Neuronal stem cell (in vitro differentiated cells): ENCODE measurements at regions not wholly inside any gene's neighbourhood (a gene's known extent, or its start where the extent isn't known, plus 50 kb on each side); places are given as distances from the start of the nearest gene placed in this dataset.

Source experiments
- DNase-seq: peaks from one replicate; pipeline ENCODE4 v3.0.0-alpha.2; 2013; ENCODE audit warnings: low spot score
- H2AFZ ChIP-seq: one replicate; pipeline ENCODE4 v1.6.1; 2013; ENCODE audit warnings: mild to moderate bottlenecking, low read length, inconsistent platforms
- H2AK5ac ChIP-seq: 2 replicates; pipeline ENCODE4 v1.6.1; 2013; ENCODE audit warnings: low read depth, mild to moderate bottlenecking, inconsistent platforms, low read length, moderate library complexity, mixed read lengths
- H2BK120ac ChIP-seq: 2 replicates; pipeline ENCODE4 v1.6.1; 2013; ENCODE audit warnings: low read depth, mild to moderate bottlenecking, inconsistent platforms, low read length, moderate library complexity, mixed read lengths
- H2BK12ac ChIP-seq: one replicate; pipeline ENCODE4 v1.6.1; 2013; ENCODE audit warnings: low read length, inconsistent platforms
- H2BK15ac ChIP-seq: 2 replicates; pipeline ENCODE4 v1.6.1; 2013; ENCODE audit warnings: mild to moderate bottlenecking, low read length, inconsistent platforms, mixed read lengths
- H2BK5ac ChIP-seq: one replicate; pipeline ENCODE4 v1.6.1; 2013; ENCODE audit warnings: inconsistent platforms, mild to moderate bottlenecking, low read length, moderate library complexity
- H3K14ac ChIP-seq: one replicate; pipeline ENCODE4 v1.6.1; 2013; ENCODE audit warnings: low read length, inconsistent platforms
- H3K18ac ChIP-seq: 2 replicates; pipeline ENCODE4 v1.6.1; 2013; ENCODE audit warnings: low read length, inconsistent platforms
- H3K23ac ChIP-seq: 2 replicates; pipeline ENCODE4 v1.6.1; 2013; ENCODE audit warnings: low read depth, mild to moderate bottlenecking, mixed read lengths, low read length, inconsistent platforms; ENCODE audit not compliant: poor library complexity
- H3K27ac ChIP-seq: replicated peaks from 3 replicates; pipeline ENCODE4 v1.5.1; 2013; ENCODE audit warnings: low read length, inconsistent platforms
- H3K27me3 ChIP-seq, 3 experiments: 2 replicates each; pipeline ENCODE4 v1.6.1; 2013; ENCODE audit warnings: low read length in 3 of 3, mild to moderate bottlenecking in 2 of 3, inconsistent platforms in 1 of 3, low read depth in 1 of 3, mixed read lengths in 1 of 3, moderate library complexity in 1 of 3; ENCODE audit not compliant: control insufficient read depth in 3 of 3, insufficient read depth in 3 of 3
- H3K36me3 ChIP-seq, 2 donors: replicated peaks in 1 of 2; 2 replicates each; pipeline ENCODE4 v1.6.1; 2013; ENCODE audit warnings: low read length in 2 of 2; ENCODE audit not compliant: control insufficient read depth in 2 of 2, insufficient read depth in 2 of 2
- H3K4ac ChIP-seq: 2 replicates; pipeline ENCODE4 v1.6.1; 2013; ENCODE audit warnings: inconsistent platforms, mild to moderate bottlenecking, low read length, moderate library complexity
- H3K4me1 ChIP-seq, 2 donors: 1 replicate in 1 of 2; 2 replicates in 1 of 2; pipeline ENCODE4 v1.6.1; 2013; ENCODE audit warnings: low read length in 2 of 2, low read depth in 1 of 2; ENCODE audit not compliant: control insufficient read depth in 2 of 2, insufficient read depth in 1 of 2
- H3K4me2 ChIP-seq: one replicate; pipeline ENCODE4 v1.6.1; 2013; ENCODE audit warnings: mild to moderate bottlenecking, low read length, inconsistent platforms; ENCODE audit not compliant: insufficient read depth, poor library complexity, severe bottlenecking
- H3K4me3 ChIP-seq, 2 donors: 2 replicates each; pipeline ENCODE4 v1.5.1; 2013; ENCODE audit warnings: low read length in 2 of 2, mild to moderate bottlenecking in 2 of 2, inconsistent platforms in 1 of 2, moderate library complexity in 1 of 2
- H3K79me1 ChIP-seq: one replicate; pipeline ENCODE4 v1.6.1; 2013; ENCODE audit warnings: low read depth, mild to moderate bottlenecking, inconsistent platforms, low read length, moderate library complexity
- H3K9ac ChIP-seq: one replicate; pipeline ENCODE4 v1.6.1; 2013; ENCODE audit warnings: mild to moderate bottlenecking, low read depth, low read length, inconsistent platforms; ENCODE audit not compliant: poor library complexity
- H3K9me3 ChIP-seq, 2 donors: replicated peaks in 1 of 2; 2 replicates each; pipeline versions ENCODE3 to v1.6.1; 2013; ENCODE audit warnings: low read length in 2 of 2, mild to moderate bottlenecking in 2 of 2, inconsistent platforms in 1 of 2, low read depth in 1 of 2, mixed read lengths in 1 of 2, moderate library complexity in 1 of 2; ENCODE audit not compliant: control insufficient read depth in 2 of 2, insufficient read depth in 1 of 2
- H4K8ac ChIP-seq: one replicate; pipeline ENCODE4 v1.6.1; 2013; ENCODE audit warnings: low read depth, mild to moderate bottlenecking, inconsistent platforms, low read length, moderate library complexity
- H4K91ac ChIP-seq: one replicate; pipeline ENCODE4 v1.6.1; 2013; ENCODE audit warnings: low read length, low read depth, mild to moderate bottlenecking, inconsistent platforms; ENCODE audit not compliant: poor library complexity
- WGBS, 2 donors: extraction: QIAGEN DNeasy Blood & Tissue Kit; methylation state at CpG; one replicate each; pipeline ENCODE4 v1.1.7; 2013; ENCODE audit warnings: missing lambda C conversion rate in 2 of 2, mixed read lengths in 1 of 2; ENCODE audit not compliant: insufficient read length in 2 of 2, insufficient replicate concordance in 1 of 2; ENCODE audit errors: extremely low coverage in 2 of 2; 5-methylcytosine and 5-hydroxymethylcytosine counted together

DNA sequence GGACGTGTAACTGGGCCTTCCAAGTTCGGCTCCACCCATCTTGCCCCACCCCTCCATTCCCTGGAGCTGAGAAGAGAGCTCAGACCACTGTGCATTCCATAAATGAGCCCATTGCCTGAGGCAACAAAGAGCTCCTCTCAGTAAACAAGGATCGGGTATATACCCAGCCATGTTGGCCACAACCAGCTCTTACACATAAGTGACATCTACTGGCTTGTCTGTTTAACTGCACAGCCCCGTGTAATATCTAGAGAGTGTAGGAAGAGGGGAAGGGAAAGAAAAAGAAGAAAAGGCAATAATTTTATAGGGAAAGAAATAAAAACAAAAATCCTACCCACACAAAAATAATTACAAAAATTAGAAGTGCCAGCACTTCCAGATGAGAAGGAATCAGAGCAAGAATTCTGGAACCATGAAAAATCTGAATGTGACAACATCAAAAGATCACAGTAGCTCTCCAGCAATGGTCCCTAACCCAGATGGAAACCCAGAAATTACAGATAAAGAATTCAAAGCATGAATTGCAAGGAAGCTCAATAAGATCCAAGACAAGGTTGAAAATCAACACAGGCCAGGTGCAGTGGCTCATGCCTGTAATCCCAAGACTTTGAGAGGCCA is 308.1 kb downstream of the RPAP3 start:
- Histone ChIP-seq H4K91ac (no peak overlapping the region), H3K9ac (no peak overlapping the region), H2BK15ac (no peak overlapping the region), H3K14ac (no peak overlapping the region), H3K4me1 (no peaks in the 10 kb centered on the region), H2BK12ac (no peak overlapping the region), H2AFZ (no peak overlapping the region), H3K79me1 (no peaks in the 10 kb centered on the region), H3K36me3 (no peaks in the 10 kb centered on the region), H2AK5ac (no peak overlapping the region), H3K18ac (no peak overlapping the region), H3K23ac (no peak overlapping the region), H2BK5ac (no peak overlapping the region), H3K4ac (no peak overlapping the region), H3K27ac (no peak overlapping the region), H3K9me3 (peaks cover 0 to 4% of the 10 kb centered on the region in 2 donors), H3K4me2 (no peak overlapping the region), H3K27me3 (no peaks in the 10 kb centered on the region), H2BK120ac (no peak overlapping the region), H4K8ac (no peak overlapping the region), H3K4me3 (no peak overlapping the region)
- no CpG with 5 or more reads among the region's 4 CpGs for WGBS, 2 donors
- DNase-seq = no peak

- no peaks in the 10 kb centered on the region for H3K79me1 ChIP-seq
- H3K23ac ChIP-seq = no peak overlapping the region
- H2BK15ac ChIP-seq = no peak overlapping the region
- peak overlapping the region in 1 of 2 donors; percentile 56 for H3K4me3 ChIP-seq
- no peak overlapping the region for H3K9ac ChIP-seq
- DNase-seq = no peak
- no peak overlapping the region for H3K4ac ChIP-seq
- no peak overlapping the region for H2BK120ac ChIP-seq
- no CpG with 5 or more reads among the region's 1 CpG for WGBS, 2 donors
- H3K36me3 ChIP-seq = no peaks in the 10 kb centered on the region
- H2BK12ac ChIP-seq = no peak overlapping the region
- H3K9me3 ChIP-seq = peaks cover 0 to 4% of the 10 kb centered on the region in 2 donors
- H2AK5ac ChIP-seq = no peak overlapping the region
- H3K18ac ChIP-seq = no peak overlapping the region
- H3K14ac ChIP-seq = no peak overlapping the region
- no peak overlapping the region for H2AFZ ChIP-seq
- no peak overlapping the region for H3K4me2 ChIP-seq
- no peak overlapping the region for H4K91ac ChIP-seq
- H2BK5ac ChIP-seq = no peak overlapping the region
- H4K8ac ChIP-seq = no peak overlapping the region
- H3K27ac ChIP-seq = no peak overlapping the region
- H3K27me3 ChIP-seq = no peaks in the 10 kb centered on the region
- H3K4me1 ChIP-seq = no peaks in the 10 kb centered on the region
These were observed 308.7 kb downstream of the RPAP3 start for GRCh38 chr12:47396902-47397663.

GRCh38 chr12:47394070-47394469 is 311.8 kb downstream of the RPAP3 start:
- Histone ChIP-seq H3K36me3 (no peaks in the 10 kb centered on the region), H3K4me1 (no peaks in the 10 kb centered on the region), H3K27me3 (no peaks in the 10 kb centered on the region), H3K79me1 (no peaks in the 10 kb centered on the region), H2AK5ac (no peak overlapping the region), H4K91ac (no peak overlapping the region), H3K18ac (no peak overlapping the region), H3K23ac (no peak overlapping the region), H4K8ac (no peak overlapping the region), H3K9me3 (peaks cover 0 to 4% of the 10 kb centered on the region in 2 donors), H3K9ac (no peak overlapping the region), H2BK12ac (no peak overlapping the region), H2BK5ac (no peak overlapping the region), H3K4me3 (no peak overlapping the region), H2AFZ (no peak overlapping the region), H3K27ac (no peak overlapping the region), H3K4ac (no peak overlapping the region), H2BK120ac (no peak overlapping the region), H3K4me2 (no peak overlapping the region), H2BK15ac (no peak overlapping the region), H3K14ac (no peak overlapping the region)
- no peak for DNase-seq
- no CpG with 5 or more reads among the region's 4 CpGs for WGBS, 2 donors

DNA sequence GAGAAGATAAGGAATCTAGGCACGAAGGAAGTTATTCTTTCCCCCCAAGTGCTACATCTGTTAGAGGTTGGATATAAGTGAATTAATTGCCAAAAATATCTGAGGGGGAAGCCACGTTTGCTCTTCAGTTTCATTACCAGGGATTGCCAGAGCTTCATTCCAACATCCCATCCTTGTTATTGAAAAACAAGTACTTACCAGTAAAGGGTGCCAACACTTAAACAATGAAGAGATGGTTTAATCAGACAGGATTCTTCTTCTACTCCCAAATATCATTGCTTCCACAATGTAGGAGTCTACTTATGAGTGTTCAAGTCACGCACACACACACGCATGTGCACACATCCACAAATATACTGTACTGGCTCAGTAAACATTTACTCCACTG is 312.4 kb downstream of the RPAP3 start:
- no peak overlapping the region for H3K4me2 ChIP-seq
- no peak overlapping the region for H3K23ac ChIP-seq
- H3K4me1 ChIP-seq = no peaks in the 10 kb centered on the region
- no peak overlapping the region for H4K8ac ChIP-seq
- no CpG with 5 or more reads among the region's 4 CpGs for WGBS, 2 donors
- H3K27me3 ChIP-seq = no peaks in the 10 kb centered on the region
- no peak for DNase-seq
- no peaks in the 10 kb centered on the region for H3K79me1 ChIP-seq
- H2BK120ac ChIP-seq = no peak overlapping the region
- no peak overlapping the region for H2BK12ac ChIP-seq
- no peak overlapping the region for H3K4ac ChIP-seq
- no peak overlapping the region for H4K91ac ChIP-seq
- no peak overlapping the region for H3K4me3 ChIP-seq
- H2AFZ ChIP-seq = no peak overlapping the region
- no peak overlapping the region for H2BK15ac ChIP-seq
- no peak overlapping the region for H2BK5ac ChIP-seq
- no peak overlapping the region for H2AK5ac ChIP-seq
- H3K27ac ChIP-seq = no peak overlapping the region
- peaks cover 0 to 4% of the 10 kb centered on the region in 2 donors for H3K9me3 ChIP-seq
- H3K9ac ChIP-seq = no peak overlapping the region
- H3K36me3 ChIP-seq = no peaks in the 10 kb centered on the region
- no peak overlapping the region for H3K14ac ChIP-seq
- no peak overlapping the region for H3K18ac ChIP-seq
